ENCODE measurements at regions not wholly inside any gene's neighbourhood (a gene's known extent, or its start where the extent isn't known, plus 50 kb on each side); places are given as distances from the start of the nearest gene placed in this dataset.
A peak's percentile ranks its signal among the peaks of the same experiment; 100 is the strongest.
"Not testable (repeated sequence)": the region's sequence is repeated elsewhere in the genome, so short reads cannot be mapped to it uniquely, and the experiment has no call there.

DNA sequence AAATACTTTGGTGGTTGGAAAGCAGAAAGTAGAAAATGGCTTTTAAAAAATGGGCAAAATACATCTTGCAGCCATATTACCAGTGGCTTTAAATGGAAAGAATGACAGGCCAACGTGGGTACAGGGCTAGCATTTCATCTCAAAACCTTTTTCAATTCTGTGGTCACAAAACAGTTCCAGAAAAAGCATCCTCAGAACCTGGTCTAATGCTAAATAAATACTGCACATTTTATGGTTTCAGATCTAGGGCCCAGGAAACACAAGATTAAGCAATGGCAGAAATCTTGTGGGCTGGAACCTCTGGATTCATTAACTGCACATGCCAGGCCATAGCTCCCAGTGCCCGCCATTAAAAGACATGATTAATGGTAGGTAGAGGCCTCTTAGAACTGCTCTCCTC, 470.2 kb upstream of the RASGRP1 start:
- intact Hi-C loops (cut with DNase I) = no loop called here
- H3K27me3 ChIP-seq = no peaks in the 10 kb centered on the region
- no peak overlapping the region for H3K4me3 ChIP-seq
- no peaks in the 10 kb centered on the region for H3K4me1 ChIP-seq
- no peak overlapping the region for H3K27ac ChIP-seq
- no peak for DNase-seq
- no peak for ATAC-seq
- TF ChIP-seq, protein P1, sequence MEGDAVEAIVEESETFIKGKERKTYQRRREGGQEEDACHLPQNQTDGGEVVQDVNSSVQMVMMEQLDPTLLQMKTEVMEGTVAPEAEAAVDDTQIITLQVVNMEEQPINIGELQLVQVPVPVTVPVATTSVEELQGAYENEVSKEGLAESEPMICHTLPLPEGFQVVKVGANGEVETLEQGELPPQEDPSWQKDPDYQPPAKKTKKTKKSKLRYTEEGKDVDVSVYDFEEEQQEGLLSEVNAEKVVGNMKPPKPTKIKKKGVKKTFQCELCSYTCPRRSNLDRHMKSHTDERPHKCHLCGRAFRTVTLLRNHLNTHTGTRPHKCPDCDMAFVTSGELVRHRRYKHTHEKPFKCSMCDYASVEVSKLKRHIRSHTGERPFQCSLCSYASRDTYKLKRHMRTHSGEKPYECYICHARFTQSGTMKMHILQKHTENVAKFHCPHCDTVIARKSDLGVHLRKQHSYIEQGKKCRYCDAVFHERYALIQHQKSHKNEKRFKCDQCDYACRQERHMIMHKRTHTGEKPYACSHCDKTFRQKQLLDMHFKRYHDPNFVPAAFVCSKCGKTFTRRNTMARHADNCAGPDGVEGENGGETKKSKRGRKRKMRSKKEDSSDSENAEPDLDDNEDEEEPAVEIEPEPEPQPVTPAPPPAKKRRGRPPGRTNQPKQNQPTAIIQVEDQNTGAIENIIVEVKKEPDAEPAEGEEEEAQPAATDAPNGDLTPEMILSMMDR (IDR thresholded peaks at IDR 0.05) = no peak
- no peaks in the 10 kb centered on the region for H3K9me3 ChIP-seq
- no peaks in the 10 kb centered on the region for H3K36me3 ChIP-seq

DNA sequence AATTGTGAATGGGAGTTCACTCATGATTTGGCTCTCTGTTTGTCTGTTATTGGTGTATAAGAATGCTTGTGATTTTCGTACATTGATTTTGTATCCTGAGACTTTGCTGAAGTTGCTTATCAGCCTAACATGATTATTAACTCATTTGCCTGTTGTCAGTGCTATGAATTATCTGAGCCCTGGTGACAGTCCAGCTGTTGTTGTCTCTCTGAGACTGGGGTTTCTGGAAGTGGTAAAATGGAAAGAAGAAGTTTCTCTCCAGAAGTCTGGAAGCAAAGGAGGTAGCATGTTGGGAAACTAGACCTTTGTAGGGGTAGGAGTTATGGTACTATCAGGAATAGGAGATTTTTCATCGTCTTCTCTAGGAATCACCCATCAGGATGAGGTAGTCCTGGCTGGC, 473.0 kb upstream of the RASGRP1 start:
- H3K27ac ChIP-seq; DNase-seq; H3K4me1 ChIP-seq; H3K9me3 ChIP-seq; intact Hi-C loops (cut with DNase I); H3K36me3 ChIP-seq; ATAC-seq; H3K27me3 ChIP-seq; H3K4me3 ChIP-seq: not testable (repeated sequence)

DNA sequence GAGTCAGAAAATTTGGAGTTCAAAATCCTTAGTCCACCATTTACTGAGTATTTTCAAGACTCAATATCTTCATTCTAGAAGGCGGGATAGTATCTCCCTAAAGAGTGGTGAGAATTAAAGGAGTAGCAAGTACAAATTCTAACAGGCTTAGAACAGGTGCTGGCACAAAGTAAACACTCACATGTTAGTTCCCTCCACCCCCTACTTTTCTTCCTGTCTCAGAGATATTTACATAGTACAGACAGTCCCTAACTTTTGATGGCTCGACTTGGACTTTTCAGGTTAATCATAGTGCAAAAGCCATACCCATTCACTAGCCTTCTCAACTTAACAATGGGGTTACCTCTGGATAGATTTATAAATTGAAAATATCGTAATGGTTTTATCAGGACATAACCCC, 476.2 kb upstream of the RASGRP1 start:
- intact Hi-C loops (cut with DNase I) = no loop called here
- DNase-seq (no peak), ATAC-seq (peak; percentile 50)
- H3K4me1 ChIP-seq = no peaks in the 10 kb centered on the region
- H3K4me3 ChIP-seq = no peak overlapping the region
- no peaks in the 10 kb centered on the region for H3K9me3 ChIP-seq
- H3K27me3 ChIP-seq = no peaks in the 10 kb centered on the region
- no peaks in the 10 kb centered on the region for H3K36me3 ChIP-seq
- TF ChIP-seq, protein P1 (IDR thresholded peaks at IDR 0.05) = no peak
- H3K27ac ChIP-seq = no peak overlapping the region

DNA sequence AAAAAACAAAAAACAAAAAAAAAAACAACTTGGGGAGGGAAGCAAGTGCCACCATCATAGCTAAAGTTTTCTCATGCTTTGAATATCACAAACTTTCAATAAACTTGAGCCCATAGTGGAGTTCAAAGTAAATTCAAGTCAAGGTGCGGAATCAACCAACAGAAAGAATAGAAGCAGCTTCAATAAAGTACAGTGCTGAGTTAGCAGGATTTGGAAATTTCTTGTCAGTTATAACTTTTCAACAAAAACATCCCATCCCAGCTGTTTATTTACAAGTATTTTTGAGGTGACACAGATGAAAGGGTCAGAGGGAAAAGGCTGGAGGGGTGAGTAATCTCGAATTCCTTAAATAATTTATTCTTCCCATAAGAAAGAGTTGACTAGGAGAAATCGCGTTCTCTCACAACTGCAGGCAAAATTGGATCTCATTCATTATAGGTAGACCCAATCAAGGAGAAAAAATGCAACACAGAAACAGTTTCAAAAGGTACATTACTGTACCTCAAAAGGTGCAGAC, 477.4 kb upstream of the RASGRP1 start:
- Histone ChIP-seq H3K27ac (no peak overlapping the region), H3K36me3 (no peaks in the 10 kb centered on the region), H3K27me3 (no peaks in the 10 kb centered on the region), H3K4me3 (no peak overlapping the region), H3K4me1 (no peaks in the 10 kb centered on the region), H3K9me3 (no peaks in the 10 kb centered on the region)
- no peak for ATAC-seq
- intact Hi-C loops (cut with DNase I) = no loop called here
- no peak for DNase-seq
- TF ChIP-seq, protein P1 (IDR thresholded peaks at IDR 0.05) = no peak

DNA sequence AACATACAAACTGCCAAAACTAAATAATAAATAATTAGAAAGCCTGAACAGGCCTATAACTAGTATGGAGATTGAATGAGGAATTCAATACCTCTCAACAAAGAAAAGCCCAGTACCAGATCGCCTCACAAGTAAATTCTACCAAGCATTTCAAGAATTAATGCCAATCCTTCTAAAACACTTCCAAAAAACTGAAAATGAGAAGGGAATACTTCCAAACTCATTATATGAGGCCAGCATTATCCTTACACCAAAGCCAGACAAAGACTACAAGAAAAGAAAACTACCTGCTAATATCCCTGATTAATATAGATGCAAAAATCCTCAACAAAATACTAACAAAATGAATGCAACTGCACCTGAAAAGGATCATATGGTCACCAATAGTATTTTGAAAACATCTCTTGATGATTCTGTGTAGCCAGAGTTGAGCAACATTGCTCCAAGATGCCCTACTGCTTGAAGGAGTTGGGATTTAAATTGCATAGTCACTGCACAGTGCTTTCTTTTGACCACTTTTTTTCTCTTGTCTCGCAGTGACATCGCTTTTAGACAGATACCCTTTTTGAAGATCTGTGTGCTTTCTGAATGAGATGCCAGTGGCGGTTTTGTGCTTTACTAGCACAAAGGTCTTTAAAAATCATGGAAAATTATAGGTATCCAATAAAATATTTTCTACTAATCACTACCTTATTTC, 487.2 kb upstream of the RASGRP1 start:
- Histone ChIP-seq H3K36me3 (no peaks in the 10 kb centered on the region), H3K4me3 (no peak overlapping the region), H3K4me1 (no peaks in the 10 kb centered on the region), H3K9me3 (no peaks in the 10 kb centered on the region), H3K27ac (no peak overlapping the region), H3K27me3 (no peaks in the 10 kb centered on the region)
- TF ChIP-seq, protein P1 (IDR thresholded peaks at IDR 0.05) = no peak
- ATAC-seq (no peak), DNase-seq (no peak)
- intact Hi-C loops (cut with DNase I) = no loop called here

DNA sequence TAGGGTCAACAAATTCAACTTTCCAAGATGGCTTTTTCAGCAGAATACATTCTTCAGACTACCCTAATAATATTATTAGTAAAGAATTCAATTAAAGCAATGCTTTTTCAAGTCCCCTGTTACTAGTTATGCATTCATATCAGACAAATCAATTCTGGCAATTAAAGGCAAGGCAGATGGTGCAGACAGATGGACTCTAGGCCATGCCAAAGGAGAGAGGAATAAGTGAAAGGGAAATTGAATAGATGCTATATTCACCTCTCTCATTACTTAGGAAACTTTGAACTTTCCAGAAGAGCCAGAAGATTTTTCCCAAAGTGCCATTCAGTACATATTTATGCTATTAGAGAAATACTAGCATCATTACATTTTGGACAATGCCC, 487.7 kb upstream of the RASGRP1 start:
- intact Hi-C loops (cut with DNase I) = no loop called here
- H3K36me3 ChIP-seq = no peaks in the 10 kb centered on the region
- ATAC-seq (no peak), DNase-seq (no peak)
- H3K9me3 ChIP-seq = no peaks in the 10 kb centered on the region
- H3K27me3 ChIP-seq = no peaks in the 10 kb centered on the region
- H3K4me1 ChIP-seq = no peaks in the 10 kb centered on the region
- H3K27ac ChIP-seq = no peak overlapping the region
- TF ChIP-seq, protein P1 (IDR thresholded peaks at IDR 0.05) = no peak
- no peak overlapping the region for H3K4me3 ChIP-seq
